ENCODE measurements at regions not wholly inside any gene's neighbourhood (a gene's known extent, or its start where the extent isn't known, plus 50 kb on each side); places are given as distances from the start of the nearest gene placed in this dataset.
A peak's percentile ranks its signal among the peaks of the same experiment; 100 is the strongest.

DNA sequence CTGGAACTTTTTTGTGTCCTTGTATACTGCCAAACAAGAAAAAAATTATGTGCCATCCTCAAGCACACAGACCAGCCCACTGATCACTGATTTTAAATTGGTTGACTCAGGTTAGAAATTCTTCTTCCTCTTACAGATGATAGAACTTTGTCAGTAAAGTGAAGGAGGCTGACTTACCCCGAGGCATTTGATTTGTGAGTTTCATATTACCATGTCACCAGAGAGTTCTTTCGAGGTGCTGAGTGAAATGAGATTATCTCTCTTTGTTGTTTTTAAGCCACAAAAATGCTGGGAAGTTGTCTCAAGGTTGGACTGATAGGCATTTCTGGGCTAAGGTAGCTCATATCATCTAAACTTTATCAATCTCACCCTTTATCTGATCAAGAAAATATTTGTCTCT lies 78.8 kb upstream of the FAM180A start:
- DNase-seq: no peak

DNA sequence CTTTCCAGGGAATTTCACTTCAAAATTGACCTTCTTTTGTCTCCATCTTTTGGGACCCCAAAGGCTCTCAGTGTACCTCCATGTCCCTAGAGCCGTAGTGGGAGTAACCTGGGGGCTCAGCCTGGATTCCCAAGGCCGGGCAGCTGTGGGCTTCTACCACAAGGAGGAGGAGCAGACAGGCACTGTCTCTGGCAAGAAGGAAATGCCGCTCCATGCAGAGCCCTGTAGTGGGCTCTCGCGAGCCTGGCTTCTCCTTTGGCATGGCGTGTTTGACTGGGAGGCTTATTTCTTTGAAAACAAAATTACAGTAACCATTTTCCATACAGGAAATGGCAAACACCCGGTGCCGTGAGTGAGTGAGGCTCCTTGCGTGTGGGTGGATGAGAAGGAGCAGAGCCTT lies 76.8 kb upstream of the FAM180A start:
- DNase-seq: no peak

DNA sequence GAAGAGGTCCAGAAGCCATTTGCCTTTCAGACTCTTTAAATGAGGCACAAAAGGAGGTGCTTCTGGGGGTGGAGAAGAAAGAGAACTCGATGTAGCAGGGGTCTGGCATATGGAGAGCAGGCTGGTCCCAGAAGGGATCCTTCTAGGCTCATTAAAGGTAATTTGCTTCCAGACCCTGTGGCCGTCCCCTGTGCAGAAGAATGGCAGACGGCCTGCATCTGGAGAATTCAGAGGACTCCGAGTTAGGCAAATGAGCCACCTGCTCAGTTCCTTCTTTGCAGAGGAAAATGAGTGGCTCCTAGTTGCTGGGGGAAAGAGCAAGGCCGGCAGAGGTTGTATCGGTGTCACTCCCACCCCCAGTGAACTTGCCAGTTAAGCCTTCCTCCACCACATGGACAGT lies 73.8 kb upstream of the FAM180A start:
- no peak for DNase-seq

DNA sequence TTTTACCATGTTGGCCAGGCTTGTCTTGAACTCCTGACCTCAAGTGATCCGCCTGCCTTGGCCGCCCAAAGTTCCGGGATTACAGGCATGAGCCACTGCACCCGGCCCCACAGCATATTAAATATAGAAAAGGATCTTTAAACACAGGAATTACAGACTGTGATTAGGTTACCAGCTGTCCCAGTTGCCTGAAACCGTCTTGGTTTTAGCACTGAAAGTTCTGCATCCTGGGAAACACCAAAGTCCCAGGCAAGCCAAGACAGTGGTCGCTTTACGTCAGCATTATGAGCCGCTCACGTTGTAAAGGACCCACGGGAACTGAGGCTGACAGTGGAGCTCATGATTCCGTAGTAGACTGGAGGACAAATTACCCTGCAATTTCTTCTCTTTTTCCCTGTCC lies 69.0 kb upstream of the FAM180A start:
- peak; percentile 59 for DNase-seq

DNA sequence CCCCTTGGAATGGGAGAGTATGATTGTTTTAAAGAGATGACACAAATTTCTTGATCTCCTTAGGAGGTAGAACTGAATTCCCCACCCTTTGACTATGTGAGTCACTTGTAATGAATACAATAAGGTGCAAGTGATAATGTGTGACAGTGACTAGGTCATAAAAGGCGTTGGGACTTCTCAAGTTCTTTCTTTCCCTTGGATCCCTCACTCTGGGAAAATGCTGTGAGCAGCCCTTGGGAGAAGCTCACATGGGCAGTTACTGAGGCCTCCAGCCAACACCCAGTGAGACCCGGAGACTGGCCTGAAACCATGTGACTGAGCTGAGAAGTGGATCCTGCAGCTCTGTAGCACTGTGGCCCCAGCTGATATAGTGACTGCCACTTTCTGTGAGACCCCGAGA lies 66.4 kb upstream of the FAM180A start:
- no peak for DNase-seq

DNA sequence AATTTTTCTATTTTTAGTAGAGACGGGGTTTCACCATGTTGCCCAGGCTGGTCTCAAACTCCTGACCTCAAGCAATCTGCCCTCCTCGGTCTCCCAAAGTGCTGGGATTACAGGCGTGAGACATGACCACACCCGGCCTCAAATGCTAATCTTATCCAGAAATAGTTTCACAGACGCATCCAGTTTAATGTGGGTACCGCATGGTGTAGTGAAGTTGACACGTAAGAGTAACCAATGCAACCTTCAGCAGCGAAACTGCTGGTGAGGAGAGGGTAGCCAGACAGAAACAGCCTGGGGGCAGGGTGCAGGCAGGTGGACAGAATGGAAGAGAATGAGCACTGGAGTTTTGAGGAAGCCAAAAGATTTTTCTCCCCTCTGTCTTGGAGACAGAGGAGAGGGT lies 63.5 kb upstream of the FAM180A start:
- no peak for DNase-seq

DNA sequence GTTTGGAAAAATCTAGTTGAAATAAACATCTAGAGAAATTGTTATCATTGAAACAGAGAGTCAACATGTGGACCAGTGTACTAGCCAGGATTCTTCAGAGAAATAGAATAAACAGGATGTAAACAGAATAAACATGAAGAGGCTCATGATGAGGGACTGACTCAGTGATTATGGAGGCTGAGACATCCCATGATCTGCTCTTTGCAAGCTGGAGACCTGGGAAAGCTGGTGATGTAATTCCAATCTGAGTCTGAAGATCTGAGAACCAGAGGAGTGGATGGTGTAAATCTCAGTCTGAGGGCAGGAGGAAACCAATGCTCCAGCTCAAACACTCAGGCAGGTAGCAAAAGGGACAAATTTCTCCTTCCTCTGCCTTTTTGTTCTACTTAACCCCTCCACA lies 62.9 kb upstream of the FAM180A start:
- no peak for DNase-seq

DNA sequence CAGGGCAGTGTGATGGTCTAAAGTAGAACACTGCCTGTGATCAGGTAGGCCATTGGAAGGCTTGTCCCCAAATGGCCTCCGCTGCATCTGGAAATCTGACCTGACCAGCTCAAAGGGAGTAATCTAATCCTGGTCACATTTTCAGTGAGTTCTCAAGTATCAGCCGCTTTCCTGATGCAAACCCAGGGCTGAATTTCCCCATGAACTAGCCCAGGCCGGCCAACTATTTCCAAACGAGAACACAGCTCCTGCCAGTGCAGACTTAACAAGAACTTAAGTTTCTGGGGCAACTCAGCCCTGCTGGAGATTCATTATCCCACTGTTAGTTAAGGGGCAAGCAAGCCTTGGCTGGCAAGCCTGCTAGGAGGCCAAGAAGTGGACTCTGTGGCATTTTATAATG lies 59.6 kb upstream of the FAM180A start:
- no peak for DNase-seq

DNA sequence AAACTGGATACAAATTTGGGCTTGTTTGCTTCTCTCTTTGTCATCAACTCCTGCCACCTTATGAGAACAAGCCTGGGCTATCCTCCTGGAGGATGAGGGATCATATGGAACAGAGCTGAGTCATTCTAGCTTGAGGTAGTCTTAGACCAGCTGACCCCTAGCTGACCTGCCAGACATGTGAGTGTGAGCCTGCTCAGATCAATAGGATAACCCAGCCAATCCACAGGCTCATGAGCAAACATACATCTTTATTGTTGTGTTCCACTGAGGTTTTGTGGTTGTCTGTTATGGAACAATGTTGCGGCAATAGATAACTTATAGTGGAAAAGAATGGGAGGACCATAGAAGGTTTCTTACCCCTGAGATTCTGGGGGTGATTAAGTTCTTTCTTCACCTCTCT lies 54.5 kb upstream of the FAM180A start:
- DNase-seq: no peak

DNA sequence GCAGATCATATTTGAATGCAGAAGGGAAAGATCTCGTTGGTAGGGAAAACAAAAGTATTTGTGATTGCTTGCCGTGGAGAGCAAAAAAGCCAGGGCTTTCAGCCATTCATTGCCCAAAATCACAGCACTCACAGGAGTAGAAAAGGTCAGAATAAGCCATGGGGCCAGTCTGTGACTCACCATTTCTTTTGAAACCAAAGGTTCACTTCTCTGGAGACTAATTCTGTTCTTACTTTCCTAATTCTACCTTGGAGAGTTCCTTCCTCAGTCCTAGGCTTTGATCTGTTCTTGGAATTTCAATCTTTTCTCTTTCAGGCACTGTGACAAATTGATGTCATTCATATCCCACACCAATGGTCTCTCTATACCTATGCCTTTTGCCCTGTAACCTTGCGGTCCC lies 54.1 kb upstream of the FAM180A start:
- no peak for DNase-seq

DNA sequence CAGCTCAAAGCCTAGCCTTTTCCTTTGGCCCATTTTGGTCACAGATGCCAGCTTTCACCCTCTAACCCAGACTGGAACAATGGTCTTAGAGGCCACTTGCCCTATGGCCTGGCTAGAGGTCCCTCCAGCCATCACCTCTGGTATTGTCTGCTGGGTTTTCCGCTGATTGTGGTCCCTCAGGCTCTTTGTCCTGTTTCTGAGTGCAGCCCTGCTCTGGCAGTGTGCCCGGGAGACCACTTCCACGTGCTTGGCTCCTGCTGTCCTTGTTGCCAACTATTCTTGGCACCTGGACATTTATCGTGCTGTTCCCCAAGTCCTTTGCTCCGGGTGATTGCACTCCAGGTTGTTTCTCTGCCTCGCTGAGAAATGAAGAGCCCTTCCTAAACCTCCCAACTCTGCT lies 53.3 kb upstream of the FAM180A start:
- no peak for DNase-seq

DNA sequence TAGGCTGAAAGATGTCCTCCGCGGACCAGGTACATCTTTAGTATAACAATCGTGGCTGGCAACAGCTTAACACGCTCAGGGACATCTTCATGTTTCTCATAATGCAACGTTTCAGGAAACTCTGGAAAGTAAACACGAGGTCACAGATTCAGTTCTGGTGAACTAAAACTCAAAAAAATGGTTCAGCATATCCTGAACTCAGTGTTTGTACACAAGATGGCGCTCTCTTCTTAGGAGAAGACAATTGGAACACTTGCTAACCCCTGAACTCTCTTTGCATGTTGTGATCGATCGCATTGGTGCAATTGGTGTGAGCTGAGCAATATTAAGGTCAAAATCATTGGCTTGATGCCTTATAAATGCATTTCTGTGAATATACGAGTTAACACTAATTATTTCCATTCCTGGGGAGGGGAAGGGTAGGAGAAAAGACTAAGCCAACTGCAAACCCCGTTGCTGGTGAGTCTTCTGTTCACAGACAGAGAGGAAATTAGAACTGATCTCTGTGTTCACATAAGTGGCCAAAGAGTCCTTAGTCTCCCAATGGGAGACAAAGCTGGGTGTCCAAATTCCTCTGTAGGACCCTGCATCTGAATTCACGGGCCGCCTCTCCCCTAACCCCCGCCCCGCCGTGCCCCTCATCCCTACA lies 52.6 kb upstream of the FAM180A start:
- DNase-seq: no peak

DNA sequence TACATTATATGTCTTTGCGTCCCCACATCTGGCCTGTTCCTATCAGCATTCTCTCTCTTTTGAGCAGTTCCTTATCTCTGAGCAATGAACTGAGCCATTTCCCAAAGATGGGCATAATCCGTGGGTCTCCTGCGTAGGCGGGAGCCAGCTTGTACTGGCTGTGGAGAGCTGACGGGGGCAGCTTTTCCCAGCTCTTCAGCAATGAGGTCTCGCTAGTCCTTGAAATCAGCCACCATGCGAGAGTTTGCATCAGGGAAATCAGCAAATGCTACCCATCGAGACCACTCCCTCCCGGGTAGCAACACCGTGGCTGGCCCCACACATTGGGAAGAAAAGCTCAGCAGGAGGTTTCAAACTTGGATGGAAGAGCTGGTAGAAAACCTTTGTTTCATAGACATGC lies 51.9 kb upstream of the FAM180A start:
- DNase-seq: no peak

DNA sequence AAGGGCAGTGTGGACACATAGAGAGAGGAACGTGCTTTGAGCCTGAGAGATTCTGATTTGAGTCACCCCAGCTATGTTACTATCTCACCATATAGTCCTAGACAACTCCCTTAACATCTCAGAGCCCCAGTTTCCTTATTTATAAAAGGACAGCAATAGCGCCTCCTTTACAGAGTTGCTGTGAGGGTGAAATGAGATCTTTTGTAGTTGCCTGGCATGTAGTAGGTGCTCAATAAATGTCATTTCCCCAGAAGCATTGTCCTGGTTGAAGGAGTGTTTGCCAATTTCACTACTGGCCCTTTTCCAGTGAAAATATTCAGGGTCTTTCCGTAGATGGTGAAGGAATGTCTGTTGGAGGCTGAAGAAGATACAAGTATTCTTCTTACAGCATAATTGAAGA lies 51.3 kb upstream of the FAM180A start:
- no peak for DNase-seq

Measured in femur (tissue), 1 donor.